OCI-LY3 (cell line): ENCODE measurements at regions not wholly inside any gene's neighbourhood (a gene's known extent, or its start where the extent isn't known, plus 50 kb on each side); places are given as distances from the start of the nearest gene placed in this dataset.

Source experiments
- H2AFZ ChIP-seq: fragments of 200-600, 300-600 bp; shearing (Covaris generic); 2 replicates; pipeline ENCODE4 v1.6.0; 2014; ENCODE audit warnings: antibody characterized with exemption, low read depth, low read length
- H3K27ac ChIP-seq: fragments of 200-600, 300-600 bp; sonication (generic); 2 replicates; pipeline ENCODE4 v1.5.1; 2014; ENCODE audit warnings: mild to moderate bottlenecking, low read length, moderate library complexity, mixed read lengths
- H3K27me3 ChIP-seq: fragments of 200-600, 300-600 bp; sonication (generic); 2 replicates; pipeline ENCODE4 v1.6.1; 2014; ENCODE audit warnings: low read depth, low read length, mixed read lengths
- H3K36me3 ChIP-seq: fragments of 200-600, 300-600 bp; sonication (generic); replicated peaks from 2 replicates; pipeline ENCODE3; 2014; ENCODE audit warnings: low read depth, low read length, mixed read lengths
- H3K4me1 ChIP-seq: fragments of 300-600, 200-600 bp; sonication (generic); 2 replicates; pipeline ENCODE4 v1.6.1; 2014; ENCODE audit warnings: low read length, mixed read lengths
- H3K4me2 ChIP-seq: fragments of 200-600, 300-600 bp; sonication (generic); 2 replicates; pipeline ENCODE4 v1.6.1; 2014; ENCODE audit warnings: low read length, mixed read lengths
- H3K4me3 ChIP-seq: fragments of 300-600, 200-600 bp; sonication (generic); 2 replicates; pipeline ENCODE4 v1.5.1; 2014; ENCODE audit warnings: antibody characterized with exemption, mild to moderate bottlenecking, low read length, moderate library complexity
- H3K79me2 ChIP-seq: fragments of 300-600, 200-600 bp; shearing (Covaris generic); 2 replicates; pipeline ENCODE4 v1.6.1; 2014; ENCODE audit warnings: mild to moderate bottlenecking, low read length, mixed read lengths
- H3K9ac ChIP-seq: fragments of 300-600, 200-600 bp; shearing (Covaris generic); 2 replicates; pipeline ENCODE4 v1.6.0; 2014; ENCODE audit warnings: mild to moderate bottlenecking, low read length, moderate library complexity
- H3K9me3 ChIP-seq: fragments of 200-600, 300-600 bp; shearing (Covaris generic); 2 replicates; pipeline ENCODE4 v1.6.1; 2014; ENCODE audit warnings: low read length, mixed read lengths; ENCODE audit not compliant: insufficient read depth
- H4K20me1 ChIP-seq: fragments of 200-600, 300-600 bp; sonication (generic); 2 replicates; pipeline ENCODE4 v1.6.1; 2016; ENCODE audit warnings: low read length, mixed read lengths; ENCODE audit not compliant: insufficient read depth
- CTCF ChIP-seq: fragments of 200-600, 300-600 bp; sonication (generic); IDR thresholded peaks from 2 replicates; pipeline ENCODE4 v1.5.1; 2014; ENCODE audit warnings: antibody characterized with exemption, low read length, low read depth
- EZH2phosphoT487 ChIP-seq: fragments of 200-600 bp; shearing (Covaris generic); IDR thresholded peaks from 2 replicates; pipeline ENCODE4 v1.6.1; 2018; ENCODE audit warnings: antibody characterized with exemption, mixed run types, low read depth

DNA sequence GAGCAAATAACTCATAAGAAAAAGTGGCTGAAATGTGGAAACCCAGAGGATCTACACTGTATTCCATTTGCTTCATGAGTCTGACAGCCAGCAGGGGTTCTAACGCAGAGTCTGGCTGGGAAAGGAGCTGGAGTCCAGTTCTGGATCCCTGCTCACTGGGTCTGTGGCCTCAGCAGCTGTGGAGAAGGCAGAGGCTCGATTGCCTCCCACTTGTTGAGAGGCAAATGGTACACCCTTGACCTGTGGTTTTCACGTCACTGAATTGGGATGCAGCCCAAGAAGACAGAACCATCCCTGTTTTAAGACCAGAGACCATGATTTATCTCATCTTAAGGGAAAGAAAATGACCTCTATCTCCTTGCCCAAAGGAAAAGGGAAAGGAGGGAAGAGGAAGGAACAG, 147.0 kb upstream of the NOCT start:
- H3K4me3 ChIP-seq = no peak overlapping the region
- H3K27me3 ChIP-seq = peaks cover 29% of the 10 kb centered on the region
- H2AFZ ChIP-seq = peak overlapping the region; percentile 17; the same call in 1 of the 2 replicates
- no peak overlapping the region for H3K27ac ChIP-seq
- H3K4me1 ChIP-seq = peaks cover 21% of the 10 kb centered on the region
- no peaks in the 10 kb centered on the region for H3K9me3 ChIP-seq
- no peak overlapping the region; the same call in 1 of the 2 replicates for H3K4me2 ChIP-seq
- no peaks in the 10 kb centered on the region for H3K79me2 ChIP-seq
- H3K36me3 ChIP-seq = no peaks in the 10 kb centered on the region
- TF ChIP-seq EZH2phosphoT487 = no peak
- TF ChIP-seq CTCF = no peak
- H4K20me1 ChIP-seq = no peaks in the 10 kb centered on the region
- no peak overlapping the region for H3K9ac ChIP-seq

GRCh38 chr4:138867404-138867803, 148.2 kb upstream of the NOCT start:
- Histone ChIP-seq H3K36me3 (no peaks in the 10 kb centered on the region), H3K27me3 (peaks cover 25% of the 10 kb centered on the region), H3K4me2 (no peak overlapping the region), H3K4me3 (no peak overlapping the region), H3K9ac (no peak overlapping the region), H3K9me3 (no peaks in the 10 kb centered on the region), H3K4me1 (peaks cover 21% of the 10 kb centered on the region), H3K79me2 (no peaks in the 10 kb centered on the region), H2AFZ (no peak overlapping the region), H3K27ac (no peak overlapping the region), H4K20me1 (no peaks in the 10 kb centered on the region)
- TF ChIP-seq EZH2phosphoT487 (no peak), CTCF (no peak)

DNA sequence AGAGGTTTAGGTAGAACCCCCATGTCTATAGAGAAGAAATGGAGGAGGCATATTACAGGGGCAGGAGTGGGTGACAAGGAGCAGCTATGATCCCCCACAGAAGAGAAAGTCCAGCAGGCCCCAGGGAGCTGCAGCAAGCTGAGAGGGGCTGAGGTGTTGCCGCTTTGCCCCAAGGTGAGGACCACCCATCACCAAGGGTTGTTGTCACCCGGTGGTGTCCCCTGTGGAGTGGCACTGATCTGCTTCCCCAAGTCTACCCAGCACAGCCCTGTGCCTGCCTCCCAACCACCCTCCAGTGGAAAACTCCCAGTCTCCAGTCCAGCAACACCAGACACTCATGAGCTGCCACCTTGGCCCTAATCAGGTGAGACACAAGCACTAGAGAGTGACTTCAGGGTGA, 149.3 kb upstream of the NOCT start:
- peak overlapping the region; percentile 31; the same call in 1 of the 2 replicates for H3K4me3 ChIP-seq
- no peak overlapping the region for H3K27ac ChIP-seq
- H4K20me1 ChIP-seq = no peaks in the 10 kb centered on the region
- H2AFZ ChIP-seq = no peak overlapping the region
- no peak for TF ChIP-seq CTCF
- TF ChIP-seq EZH2phosphoT487 = no peak
- H3K36me3 ChIP-seq = no peaks in the 10 kb centered on the region
- H3K9me3 ChIP-seq = no peaks in the 10 kb centered on the region
- H3K9ac ChIP-seq = no peak overlapping the region
- peaks cover 25% of the 10 kb centered on the region for H3K27me3 ChIP-seq
- H3K4me1 ChIP-seq = peaks cover 20% of the 10 kb centered on the region
- no peaks in the 10 kb centered on the region for H3K79me2 ChIP-seq
- peak overlapping the region; percentile 46 for H3K4me2 ChIP-seq

DNA sequence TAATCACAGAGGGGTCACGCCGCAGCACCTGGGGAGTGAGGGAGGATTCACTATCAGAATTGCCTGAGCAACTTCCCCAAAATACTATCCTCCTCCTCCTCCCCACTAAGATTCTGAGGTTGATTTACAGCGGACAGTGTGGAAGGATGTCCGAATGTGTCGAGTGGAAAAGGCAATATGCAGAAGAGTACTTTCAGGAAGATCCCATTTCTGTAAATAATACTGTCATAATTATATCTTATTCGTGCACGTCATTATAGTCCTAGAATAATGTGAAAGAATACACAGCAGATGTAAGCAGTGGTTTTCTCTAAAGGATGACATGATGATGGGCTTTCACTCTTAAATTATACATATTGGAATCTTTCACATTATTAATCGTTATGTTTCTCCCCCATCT, 149.8 kb upstream of the NOCT start:
- H3K79me2 ChIP-seq = no peaks in the 10 kb centered on the region
- peaks cover 25% of the 10 kb centered on the region for H3K27me3 ChIP-seq
- H3K9me3 ChIP-seq = no peaks in the 10 kb centered on the region
- H3K36me3 ChIP-seq = no peaks in the 10 kb centered on the region
- H4K20me1 ChIP-seq = no peaks in the 10 kb centered on the region
- no peak overlapping the region for H3K9ac ChIP-seq
- H3K4me3 ChIP-seq = peak overlapping the region; percentile 31
- H2AFZ ChIP-seq = no peak overlapping the region
- no peak overlapping the region for H3K27ac ChIP-seq
- H3K4me1 ChIP-seq = peaks cover 16% of the 10 kb centered on the region
- H3K4me2 ChIP-seq = peak overlapping the region; percentile 46
- TF ChIP-seq EZH2phosphoT487 (no peak), CTCF (no peak)
